HepG2 (cell line): ENCODE measurements at regions not wholly inside any gene's neighbourhood (a gene's known extent, or its start where the extent isn't known, plus 50 kb on each side); places are given as distances from the start of the nearest gene placed in this dataset.

Experiments used
- ATAC-seq: fragments of 200-7000 bp; cut with Tn5 transposase; 3 replicates; pipeline ENCODE4 v1.9.1; 2020; ENCODE audit warnings: mild to moderate bottlenecking, moderate library complexity
- BruUV-seq: library from RNA; stranded (reverse); fragments of 400-500 nt; replicated peaks from 2 replicates; lab custom pipeline; 2021; lab: Mats Ljungman, UMichigan
- CTCF ChIA-PET: fragments of 300-600 bp; formaldehyde crosslinking; extraction: SDS; loops from one replicate; lab custom pipeline; 2021; ENCODE audit warnings: low total read pairs, inconsistent platforms, low intra/inter-chr PET ratio; lab: Yijun Ruan, JAX
- POLR2A ChIA-PET: fragments of 350-600 bp; sonication (Branson Sonifier 250); formaldehyde crosslinking; loops from one replicate; lab custom pipeline; 2020; ENCODE audit warnings: antibody characterized with exemption, inconsistent platforms; lab: Yijun Ruan, JAX
- DNase-seq: peaks from one replicate; pipeline ENCODE4 v3.0.0-alpha.2; 2015; ENCODE audit warnings: low spot score
- FAIRE-seq: peaks from 3 replicates; lab custom pipeline; 2011; peaks lifted over from hg19 to GRCh38; lab: Jason Lieb, UNC
- H2AFZ ChIP-seq: one replicate; pipeline ENCODE4 v1.6.1; 2011; ENCODE audit warnings: low read length, inconsistent platforms
- H3K27ac ChIP-seq: fragments of 300-600 bp; 3 replicates; pipeline ENCODE4 v1.8.0; 2011; ENCODE audit warnings: mixed run types, mild to moderate bottlenecking, mixed read lengths, low read length, inconsistent platforms; ENCODE audit not compliant: insufficient read depth; ENCODE audit errors: extremely low read length
- H3K27me3 ChIP-seq, 2 experiments: fragments of 200-600 bp in 1 of 2; 2 replicates in 1 of 2; 3 replicates in 1 of 2; pipeline versions ENCODE4 v1.6.0 to v1.8.0; 2011; ENCODE audit warnings: low read length in 2 of 2, mild to moderate bottlenecking in 2 of 2, moderate library complexity in 2 of 2, inconsistent platforms in 1 of 2; ENCODE audit not compliant: insufficient read depth in 2 of 2, control insufficient read depth in 1 of 2
- H3K36me3 ChIP-seq, 2 experiments: fragments of 200-600 bp in 1 of 2; replicated peaks in 1 of 2; 2 replicates in 1 of 2; 3 replicates in 1 of 2; pipeline versions ENCODE4 v1.5.1 to v1.8.0; 2011; ENCODE audit warnings: low read length in 2 of 2, inconsistent platforms in 1 of 2; ENCODE audit not compliant: insufficient read depth in 2 of 2, control insufficient read depth in 1 of 2
- H3K4me1 ChIP-seq: 2 replicates; pipeline ENCODE4 v1.5.1; 2012; ENCODE audit warnings: low read length, inconsistent platforms; ENCODE audit not compliant: insufficient read depth
- H3K4me2 ChIP-seq: 2 replicates; pipeline ENCODE4 v1.6.0; 2011; ENCODE audit warnings: low read depth, low read length, inconsistent platforms
- H3K4me3 ChIP-seq, 3 experiments: fragments of 200-600 bp in 1 of 3; sonication (generic), shearing (Covaris generic) in 1 of 3; replicated peaks in 1 of 3; 2 replicates each; pipeline ENCODE4 v1.5.1; 2011 to 2016; ENCODE audit warnings: low read length in 3 of 3, inconsistent platforms in 2 of 3, low read depth in 2 of 3, mild to moderate bottlenecking in 2 of 3, control low read depth in 1 of 3, mixed read lengths in 1 of 3; ENCODE audit not compliant: insufficient read depth in 1 of 3
- H3K79me2 ChIP-seq: one replicate; pipeline ENCODE4 v1.6.1; 2011; ENCODE audit warnings: low read length, inconsistent platforms; ENCODE audit not compliant: insufficient read depth
- H3K9ac ChIP-seq: 2 replicates; pipeline ENCODE4 v1.6.0; 2011; ENCODE audit warnings: mild to moderate bottlenecking, low read depth, low read length, inconsistent platforms; ENCODE audit not compliant: insufficient read depth
- H3K9me3 ChIP-seq: 2 replicates; pipeline ENCODE4 v1.5.1; 2012; ENCODE audit warnings: mild to moderate bottlenecking, low read length
- H4K20me1 ChIP-seq: 2 replicates; pipeline ENCODE4 v1.6.0; 2011; ENCODE audit warnings: inconsistent platforms, mild to moderate bottlenecking, low read length, moderate library complexity; ENCODE audit not compliant: insufficient read depth
- IKZF4 ChIP-seq: sonication (generic); formaldehyde crosslinking; IDR thresholded peaks from 2 replicates; pipeline ENCODE4 v1.5.1; 2020; ENCODE audit warnings: borderline replicate concordance, mild to moderate bottlenecking, low read depth, missing genetic modification reagents; ENCODE audit errors: not compliant biosample characterization
- MXD3 ChIP-seq: IDR thresholded peaks from 2 replicates; pipeline ENCODE4 v1.6.1; 2016; ENCODE audit warnings: mild to moderate bottlenecking, missing biosample characterization, missing genetic modification reagents
- POGK ChIP-seq: sonication (generic); formaldehyde crosslinking; conservative IDR thresholded peaks from 2 replicates; pipeline ENCODE4 v1.8.0; 2022; ENCODE audit warnings: mild to moderate bottlenecking, moderate library complexity, missing genetic modification reagents
- RXRA ChIP-seq: sonication (generic); formaldehyde crosslinking; IDR thresholded peaks from 2 replicates; pipeline ENCODE4 v1.5.1; 2020; ENCODE audit warnings: missing genetic modification reagents
- ZNF407 ChIP-seq: sonication (generic); formaldehyde crosslinking; IDR thresholded peaks from one replicate; pipeline ENCODE4 v1.5.1; 2020; ENCODE audit warnings: mild to moderate bottlenecking, missing genetic modification reagents; ENCODE audit errors: not compliant biosample characterization
- ZNF446 ChIP-seq: sonication (generic); formaldehyde crosslinking; IDR thresholded peaks from 2 replicates; pipeline ENCODE4 v1.5.0; 2020; ENCODE audit warnings: mild to moderate bottlenecking, missing genetic modification reagents
- ZNF552 ChIP-seq: sonication (generic); formaldehyde crosslinking; IDR thresholded peaks from 2 replicates; pipeline ENCODE4 v1.9.0; 2022; ENCODE audit warnings: missing genetic modification reagents, mild to moderate bottlenecking, borderline replicate concordance
- WGBS: methylation state at CpG from one replicate; pipeline ENCODE4 v1.1.6; 2017; ENCODE audit warnings: low lambda C conversion rate; 5-methylcytosine and 5-hydroxymethylcytosine counted together
- in situ Hi-C: cut with HindIII; loops from 2 replicates; pipeline ENCODE4 v1.10.0; 2017; ENCODE audit warnings: low pct_unique_long_range_greater_than_20kb; ENCODE audit not compliant: extremely low pct_ligation_motif_present
- intact Hi-C: fragments of 100-400 bp; cut with micrococcal nuclease; formaldehyde crosslinking; loops from one replicate; pipeline ENCODE4 v1.10.0; 2022; ENCODE audit not compliant: unreplicated experiment

GRCh38 chr3:66604481-66604880, 103.7 kb upstream of the LRIG1 start:
- H3K4me1 ChIP-seq: no peaks in the 10 kb centered on the region
- 0% methylated on average over 1 of the region's 1 CpG for WGBS
- no peak overlapping the region for H3K27ac ChIP-seq
- TF ChIP-seq ZNF407 (no peak), RXRA (CRISPR knock-in tag) (no peak), IKZF4 (no peak), POGK (CRISPR knock-in tag) (no peak), MXD3 (CRISPR knock-in tag) (no peak), ZNF446 (CRISPR knock-in tag) (no peak), ZNF552 (CRISPR knock-in tag) (no peak)
- no peak overlapping the region for H3K4me2 ChIP-seq
- no peak for ATAC-seq
- DNase-seq: no peak
- H3K27me3 ChIP-seq: peaks cover 3 to 5% of the 10 kb centered on the region in 2 experiments; a peak in 2 of 5 replicates
- ChIA-PET CTCF (no interaction called here), POLR2A (no interaction called here)
- FAIRE-seq: no peak
- intact Hi-C loops (no loop called here), in situ Hi-C loops (no loop called here)
- H3K36me3 ChIP-seq: no peaks in the 10 kb centered on the region
- no TSS peak for BruUV-seq
- no peaks in the 10 kb centered on the region for H3K9me3 ChIP-seq
- no peaks in the 10 kb centered on the region for H3K79me2 ChIP-seq
- no peak overlapping the region for H2AFZ ChIP-seq
- no peak overlapping the region for H3K9ac ChIP-seq
- no peak overlapping the region for H3K4me3 ChIP-seq
- H4K20me1 ChIP-seq: no peaks in the 10 kb centered on the region
